Stimulated activated CD8-positive, alpha-beta memory T cell treated with anti-CD3 and anti-CD28 coated beads, Interleukin-7, amount 100 ng/mL, for 1 hour (primary cell): ENCODE measurements at regions not wholly inside any gene's neighbourhood (a gene's known extent, or its start where the extent isn't known, plus 50 kb on each side); places are given as distances from the start of the nearest gene placed in this dataset.
"Not testable (repeated sequence)": the region's sequence is repeated elsewhere in the genome, so short reads cannot be mapped to it uniquely, and the experiment has no call there.

Source experiments
- DNase-seq, 2 donors: peaks; one replicate each; pipeline ENCODE4 v3.0.0-alpha.2; 2020; ENCODE audit warnings: low read depth in 2 of 2

- no peak for DNase-seq
Observed at GRCh38 chr17:33895491-33895890, 359.6 kb upstream of the CCL2 start.

GRCh38 chr17:33896263-33896662, 358.8 kb upstream of the CCL2 start:
- no peak for DNase-seq

- DNase-seq = no peak
Observed at GRCh38 chr17:33901085-33901484, 354.0 kb upstream of the CCL2 start.

GRCh38 chr17:33902901-33903449, 352.1 kb upstream of the CCL2 start:
- DNase-seq = no peak

GRCh38 chr17:33904476-33904875, 350.6 kb upstream of the CCL2 start:
- no peak for DNase-seq

DNA sequence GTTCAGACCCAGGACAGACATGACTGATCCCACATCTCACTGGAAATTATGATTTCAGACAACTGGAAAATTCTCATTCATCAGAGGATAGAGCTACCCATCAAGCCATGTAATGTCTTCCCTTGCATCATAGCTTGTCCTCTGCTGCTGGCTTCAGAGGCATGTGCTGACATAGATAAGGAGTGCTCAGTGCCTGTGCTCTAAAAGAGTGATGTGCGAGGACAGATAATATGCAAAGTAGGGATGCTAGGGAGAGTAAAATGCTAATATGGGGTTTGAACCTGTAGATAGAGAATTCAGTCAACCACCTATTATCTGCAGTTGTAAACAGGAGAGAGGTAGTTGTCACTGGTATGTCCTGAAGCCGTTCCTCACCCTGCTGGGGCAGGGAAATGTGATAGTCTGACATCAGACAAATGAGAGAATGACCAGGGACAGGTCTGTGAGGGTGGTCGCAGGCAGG, 349.7 kb upstream of the CCL2 start:
- DNase-seq = no peak

DNA sequence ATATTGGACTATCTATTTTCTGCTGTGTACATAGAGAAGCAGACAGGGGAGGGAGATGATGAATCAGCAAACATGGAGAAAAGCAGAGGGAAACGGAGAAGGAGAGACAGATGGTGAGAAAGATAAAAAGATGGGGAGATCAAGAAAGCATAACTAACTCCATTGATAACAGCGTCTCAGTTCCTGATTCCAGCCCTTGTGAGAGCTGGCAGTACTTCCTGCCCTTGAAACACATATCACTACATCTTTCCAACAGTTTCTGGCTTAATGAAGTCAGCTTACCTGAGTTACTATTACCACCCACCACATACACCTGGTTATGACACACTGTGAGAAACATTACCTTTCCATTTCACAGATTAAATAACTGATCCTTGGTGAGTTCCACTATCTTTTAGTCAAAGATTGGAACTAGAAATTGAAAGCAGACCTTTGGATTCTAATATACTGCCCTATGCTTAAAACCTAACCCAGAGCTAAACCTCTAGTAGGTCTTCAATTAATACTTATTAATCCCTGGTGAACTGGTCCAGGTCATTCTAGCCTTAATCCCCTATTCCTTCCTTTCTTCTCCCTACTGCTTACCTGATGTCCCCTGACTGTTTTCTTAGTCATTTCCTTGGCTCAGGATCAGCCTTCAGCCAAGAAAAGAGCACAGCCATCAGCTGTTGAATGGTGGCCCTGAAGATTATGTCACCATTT, 346.6 kb upstream of the CCL2 start:
- no peak for DNase-seq

- no peak for DNase-seq
Observed at GRCh38 chr17:33910200-33910857, 344.8 kb upstream of the CCL2 start.

DNA sequence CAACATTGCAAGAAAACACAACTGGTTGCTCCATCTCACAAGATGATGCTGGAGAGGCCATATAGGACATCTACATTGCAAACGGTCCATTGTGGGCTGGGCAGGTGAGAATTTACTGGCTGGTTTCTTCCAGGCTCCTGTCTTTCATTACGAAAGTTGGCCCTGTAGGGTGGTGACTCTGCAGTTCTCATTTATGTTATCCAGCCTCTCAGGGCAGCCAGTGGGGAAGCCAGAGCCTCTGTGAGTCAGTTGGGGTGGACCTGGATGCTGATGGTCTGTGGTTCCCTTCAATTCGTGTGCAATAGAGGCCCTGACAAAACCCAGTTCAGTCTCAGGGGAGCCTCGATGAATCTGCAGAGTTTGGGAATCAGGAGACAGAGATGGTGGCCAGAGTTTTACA, 341.0 kb upstream of the CCL2 start:
- DNase-seq = no peak

DNA sequence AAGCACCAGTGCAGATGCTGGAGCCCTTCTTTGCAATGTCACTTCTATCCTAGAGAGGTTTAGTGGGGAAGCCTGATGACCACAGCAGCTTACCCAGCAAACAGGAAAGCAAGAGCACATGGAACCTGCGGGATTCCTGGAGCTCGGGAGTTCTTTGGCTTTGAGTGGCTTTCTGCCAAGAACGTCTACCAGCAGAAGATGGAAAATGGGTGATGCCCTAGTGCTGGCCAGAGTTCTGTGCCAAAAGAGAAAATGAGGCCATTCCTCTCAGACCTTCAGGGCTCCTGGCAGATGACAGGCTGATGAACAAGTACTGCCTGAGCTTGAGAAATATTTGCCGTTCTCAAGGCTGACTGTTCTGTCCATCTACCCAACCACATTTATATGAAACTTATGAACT, 332.1 kb upstream of the CCL2 start:
- DNase-seq = no peak

GRCh38 chr17:33924104-33924503, 331.0 kb upstream of the CCL2 start:
- no peak for DNase-seq

GRCh38 chr17:33925649-33926048, 329.4 kb upstream of the CCL2 start:
- no peak for DNase-seq

GRCh38 chr17:33927732-33928133, 327.4 kb upstream of the CCL2 start:
- no peak for DNase-seq

DNA sequence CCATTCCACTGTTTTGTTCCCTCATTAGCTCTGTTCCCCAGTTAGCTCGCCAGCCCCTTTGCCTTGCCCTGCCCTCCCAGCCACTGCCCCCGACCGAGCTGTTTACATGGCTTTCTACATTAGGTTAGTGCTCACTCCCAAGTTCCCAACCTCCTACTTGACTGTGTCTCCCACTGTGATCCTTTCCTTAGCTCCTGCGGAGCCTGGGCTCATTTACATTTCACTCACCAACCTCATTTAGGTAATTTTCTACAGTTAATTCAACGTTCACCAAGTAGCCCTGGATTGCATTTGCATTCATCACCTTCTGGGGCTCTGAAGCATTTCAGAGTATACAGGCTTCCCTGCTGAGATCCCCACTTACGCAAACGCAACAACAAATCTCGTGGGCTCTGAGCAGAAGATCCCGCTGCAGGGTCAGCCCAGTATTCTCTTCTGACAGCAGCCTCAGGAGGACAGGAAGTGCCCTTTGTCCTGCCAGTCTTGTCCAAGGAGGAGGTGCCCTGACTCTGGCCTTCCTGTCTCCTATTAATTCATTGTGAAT, 325.8 kb upstream of the CCL2 start:
- no peak for DNase-seq

DNA sequence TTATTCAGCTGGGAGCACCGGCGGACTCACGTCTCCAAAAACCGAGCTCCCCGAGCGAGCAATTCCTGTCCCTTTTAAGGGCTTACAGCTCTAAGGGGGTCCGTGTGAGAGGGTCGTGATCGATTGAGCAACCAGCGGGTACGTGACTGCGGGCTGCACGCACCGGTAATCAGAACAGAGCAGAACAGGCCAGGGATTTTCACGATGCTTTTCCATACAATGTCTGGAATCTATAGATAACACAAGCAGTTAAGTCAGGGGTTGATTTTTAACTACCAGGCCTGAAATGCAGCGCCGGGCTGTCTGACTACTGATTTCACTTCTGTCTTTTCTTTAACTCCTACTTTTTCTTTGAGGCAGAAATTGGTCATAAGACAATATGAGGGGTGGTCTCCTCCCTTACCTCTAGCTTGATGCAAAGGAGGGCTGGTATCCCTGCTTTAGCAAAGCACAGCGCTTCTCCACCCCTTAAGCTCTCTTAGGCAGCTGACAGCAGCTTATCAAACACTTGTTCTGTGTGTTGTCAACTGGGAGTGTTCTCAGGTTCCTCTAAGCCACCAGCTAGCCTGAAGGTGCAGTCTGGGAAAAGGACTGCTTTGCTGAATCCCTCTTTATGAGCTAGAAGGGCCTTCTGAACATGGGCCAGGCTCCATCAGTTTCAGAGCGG, 323.8 kb upstream of the CCL2 start:
- not testable (repeated sequence) for DNase-seq

DNA sequence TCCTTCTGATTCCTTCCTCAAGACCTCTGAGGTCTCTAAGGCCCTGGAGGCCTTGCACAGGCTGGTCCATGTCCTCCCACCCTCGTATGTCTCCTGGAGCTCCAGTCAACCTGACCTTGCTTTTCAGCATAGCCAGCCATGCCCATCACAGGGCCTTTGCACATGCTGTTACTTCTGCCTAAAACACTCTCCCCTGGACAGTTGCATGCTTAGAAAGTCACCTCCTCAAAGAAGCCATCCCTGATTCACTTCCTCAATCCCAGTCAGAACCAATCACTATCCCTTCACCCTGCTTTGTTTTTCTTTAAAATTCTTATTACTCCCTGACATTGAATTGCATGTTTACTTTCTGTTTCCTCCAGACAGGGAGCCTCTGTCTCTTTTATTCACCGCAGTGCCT, 322.1 kb upstream of the CCL2 start:
- DNase-seq = no peak

DNA sequence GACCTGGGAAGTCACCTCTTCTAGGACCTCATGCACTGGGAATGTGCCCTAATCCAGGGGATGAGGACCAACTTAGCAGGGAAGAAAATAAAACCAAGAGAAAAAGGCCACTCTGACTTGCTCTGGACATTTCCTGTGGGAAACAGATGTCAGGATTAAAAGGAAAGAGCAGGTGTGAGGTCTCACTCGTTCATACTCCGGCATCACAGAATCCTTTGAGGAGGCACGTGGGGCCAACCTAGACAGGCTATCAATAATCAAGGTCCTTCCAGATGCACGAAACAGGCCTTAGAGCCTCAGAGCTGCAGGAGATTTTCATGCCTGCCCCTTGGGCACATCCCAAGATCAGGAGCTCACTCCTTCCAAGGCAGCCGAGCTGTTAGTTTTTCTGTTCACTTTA, 321.5 kb upstream of the CCL2 start:
- DNase-seq = no peak

DNA sequence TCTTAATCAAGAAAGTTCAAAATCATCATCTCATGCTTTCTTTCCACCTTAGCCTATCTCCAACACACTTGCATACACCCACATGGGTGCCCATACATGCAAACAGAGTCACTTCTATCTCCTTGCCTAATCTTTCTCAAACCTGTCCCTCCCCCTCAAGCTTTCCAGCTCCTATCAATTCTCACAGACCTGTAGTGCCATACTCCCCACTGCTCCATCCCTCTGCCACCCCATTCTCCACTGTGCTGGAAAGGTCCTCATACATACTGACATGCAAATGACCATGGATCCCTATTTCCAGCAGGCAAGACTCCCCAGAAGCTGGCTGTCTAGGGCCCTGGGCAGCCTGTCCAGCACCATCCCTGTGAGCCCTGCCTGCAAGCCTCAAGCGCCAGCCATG, 320.4 kb upstream of the CCL2 start:
- no peak for DNase-seq

- DNase-seq = no peak
Observed at GRCh38 chr17:33935822-33936221, 319.3 kb upstream of the CCL2 start.

GRCh38 chr17:33936764-33937163, 318.3 kb upstream of the CCL2 start:
- DNase-seq = no peak

DNA sequence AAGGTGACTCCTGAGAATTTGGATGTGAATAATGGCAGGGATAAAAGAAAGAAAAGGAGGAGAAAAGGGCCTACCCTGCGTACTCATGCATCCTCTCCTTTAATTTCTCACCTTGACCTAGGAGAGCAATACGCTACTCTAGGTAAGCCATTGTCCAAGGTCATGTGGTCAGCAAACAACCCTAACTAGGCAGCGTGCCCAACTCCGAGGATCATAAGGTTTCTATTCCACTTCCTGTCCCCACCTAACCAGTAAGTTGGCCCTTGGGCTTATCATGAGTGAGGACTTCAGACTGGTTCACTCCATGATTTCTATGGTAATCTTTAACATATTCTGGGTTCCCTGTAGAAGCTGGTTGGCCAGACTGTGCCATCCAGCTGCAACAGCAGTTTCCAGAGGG, 315.1 kb upstream of the CCL2 start:
- DNase-seq = no peak

GRCh38 chr17:33940769-33941370, 314.2 kb upstream of the CCL2 start:
- DNase-seq = no peak
